Astrocyte (in vitro differentiated cells and primary cell): ENCODE measurements at regions not wholly inside any gene's neighbourhood (a gene's known extent, or its start where the extent isn't known, plus 50 kb on each side); places are given as distances from the start of the nearest gene placed in this dataset.
A peak's percentile ranks its signal among the peaks of the same experiment; 100 is the strongest.

Experiments used
- DNase-seq: peaks from one replicate; pipeline ENCODE4 v3.0.0-alpha.2; 2010; ENCODE audit warnings: low read depth
- FAIRE-seq: peaks from 2 replicates; lab custom pipeline; 2011; peaks lifted over from hg19 to GRCh38; lab: Jason Lieb, UNC
- H2AFZ ChIP-seq: 2 replicates; pipeline ENCODE4 v1.6.0; 2012; ENCODE audit warnings: low read depth, low read length, inconsistent platforms
- H3K27ac ChIP-seq: 2 replicates; pipeline ENCODE4 v1.5.1; 2011; ENCODE audit warnings: low read depth, low read length, inconsistent platforms
- H3K27me3 ChIP-seq: 2 replicates; pipeline ENCODE4 v1.6.0; 2011; ENCODE audit warnings: low read length, inconsistent platforms; ENCODE audit not compliant: insufficient read depth
- H3K36me3 ChIP-seq: 2 replicates; pipeline ENCODE4 v1.5.1; 2011; ENCODE audit warnings: low read length, inconsistent platforms; ENCODE audit not compliant: insufficient read depth
- H3K4me1 ChIP-seq: 2 replicates; pipeline ENCODE4 v1.5.1; 2011; ENCODE audit warnings: low read length, inconsistent platforms; ENCODE audit not compliant: insufficient read depth
- H3K4me2 ChIP-seq: 2 replicates; pipeline ENCODE4 v1.6.0; 2012; ENCODE audit warnings: low read length, inconsistent platforms
- H3K4me3 ChIP-seq: 2 replicates; pipeline ENCODE4 v1.5.1; 2011; ENCODE audit warnings: low read depth, mild to moderate bottlenecking, low read length, inconsistent platforms; ENCODE audit not compliant: insufficient read depth
- H3K79me2 ChIP-seq: 2 replicates; pipeline ENCODE4 v1.6.0; 2012; ENCODE audit warnings: mild to moderate bottlenecking, low read length, inconsistent platforms; ENCODE audit not compliant: insufficient read depth
- H3K9ac ChIP-seq: 2 replicates; pipeline ENCODE4 v1.6.0; 2012; ENCODE audit warnings: mild to moderate bottlenecking, low read length, inconsistent platforms
- H3K9me3 ChIP-seq: 2 replicates; pipeline ENCODE4 v1.5.1; 2012; ENCODE audit warnings: low read depth, mild to moderate bottlenecking, low read length, inconsistent platforms; ENCODE audit not compliant: insufficient read depth
- H4K20me1 ChIP-seq: 2 replicates; pipeline ENCODE4 v1.6.0; 2012; ENCODE audit warnings: low read length, inconsistent platforms; ENCODE audit not compliant: insufficient read depth
- H3K27ac Mint-ChIP-seq: one replicate; pipeline ENCODE4 v1.8.0; 2021; ENCODE audit warnings: mild to moderate bottlenecking, mixed read lengths; ENCODE audit not compliant: unreplicated experiment
- H3K27me3 Mint-ChIP-seq: one replicate; pipeline ENCODE4 v1.8.0; 2021; ENCODE audit warnings: low read depth, mixed read lengths; ENCODE audit not compliant: unreplicated experiment
- H3K36me3 Mint-ChIP-seq: one replicate; pipeline ENCODE4 v1.8.0; 2021; ENCODE audit warnings: low read depth, mixed read lengths; ENCODE audit not compliant: unreplicated experiment
- H3K4me1 Mint-ChIP-seq: one replicate; pipeline ENCODE4 v1.8.0; 2021; ENCODE audit warnings: low read depth, mixed read lengths; ENCODE audit not compliant: unreplicated experiment
- H3K4me3 Mint-ChIP-seq: one replicate; pipeline ENCODE4 v1.8.0; 2021; ENCODE audit warnings: mild to moderate bottlenecking, moderate library complexity, mixed read lengths; ENCODE audit not compliant: unreplicated experiment
- H3K9me3 Mint-ChIP-seq: one replicate; pipeline ENCODE4 v1.8.0; 2021; ENCODE audit warnings: mild to moderate bottlenecking, mixed read lengths; ENCODE audit not compliant: unreplicated experiment
- EZH2 ChIP-seq: IDR thresholded peaks from 2 replicates; pipeline ENCODE4 v1.6.1; 2012; ENCODE audit warnings: mild to moderate bottlenecking, low read length, inconsistent platforms; ENCODE audit not compliant: insufficient read depth
- TF ChIP-seq, protein P1 (sequence below): IDR thresholded peaks from 2 replicates; pipeline ENCODE4 v1.5.1; 2011; ENCODE audit warnings: low read depth, mild to moderate bottlenecking, inconsistent platforms, low read length, moderate library complexity; ENCODE audit not compliant: insufficient read depth

GRCh38 chr1:193458628-193459027 is 272.2 kb upstream of the B3GALT2 start:
- DNase-seq (peak; percentile 12), FAIRE-seq (no peak)
- no peak for TF ChIP-seq EZH2
- TF ChIP-seq, protein P1, sequence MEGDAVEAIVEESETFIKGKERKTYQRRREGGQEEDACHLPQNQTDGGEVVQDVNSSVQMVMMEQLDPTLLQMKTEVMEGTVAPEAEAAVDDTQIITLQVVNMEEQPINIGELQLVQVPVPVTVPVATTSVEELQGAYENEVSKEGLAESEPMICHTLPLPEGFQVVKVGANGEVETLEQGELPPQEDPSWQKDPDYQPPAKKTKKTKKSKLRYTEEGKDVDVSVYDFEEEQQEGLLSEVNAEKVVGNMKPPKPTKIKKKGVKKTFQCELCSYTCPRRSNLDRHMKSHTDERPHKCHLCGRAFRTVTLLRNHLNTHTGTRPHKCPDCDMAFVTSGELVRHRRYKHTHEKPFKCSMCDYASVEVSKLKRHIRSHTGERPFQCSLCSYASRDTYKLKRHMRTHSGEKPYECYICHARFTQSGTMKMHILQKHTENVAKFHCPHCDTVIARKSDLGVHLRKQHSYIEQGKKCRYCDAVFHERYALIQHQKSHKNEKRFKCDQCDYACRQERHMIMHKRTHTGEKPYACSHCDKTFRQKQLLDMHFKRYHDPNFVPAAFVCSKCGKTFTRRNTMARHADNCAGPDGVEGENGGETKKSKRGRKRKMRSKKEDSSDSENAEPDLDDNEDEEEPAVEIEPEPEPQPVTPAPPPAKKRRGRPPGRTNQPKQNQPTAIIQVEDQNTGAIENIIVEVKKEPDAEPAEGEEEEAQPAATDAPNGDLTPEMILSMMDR: no peak
- H3K36me3 Mint-ChIP-seq: no peaks in the 10 kb centered on the region
- no peaks in the 10 kb centered on the region for H3K9me3 Mint-ChIP-seq
- no peak overlapping the region for H3K4me3 Mint-ChIP-seq
- no peak overlapping the region for H3K4me3 ChIP-seq
- no peaks in the 10 kb centered on the region for H3K36me3 ChIP-seq
- no peaks in the 10 kb centered on the region for H3K27me3 Mint-ChIP-seq
- H3K4me1 Mint-ChIP-seq: peaks cover 14% of the 10 kb centered on the region
- H3K27me3 ChIP-seq: no peaks in the 10 kb centered on the region
- H3K9ac ChIP-seq: no peak overlapping the region
- no peaks in the 10 kb centered on the region for H4K20me1 ChIP-seq
- no peak overlapping the region for H3K27ac Mint-ChIP-seq
- H2AFZ ChIP-seq: no peak overlapping the region
- H3K4me2 ChIP-seq: no peak overlapping the region
- H3K27ac ChIP-seq: no peak overlapping the region
- no peaks in the 10 kb centered on the region for H3K9me3 ChIP-seq
- H3K4me1 ChIP-seq: no peaks in the 10 kb centered on the region
- H3K79me2 ChIP-seq: no peaks in the 10 kb centered on the region

DNA sequence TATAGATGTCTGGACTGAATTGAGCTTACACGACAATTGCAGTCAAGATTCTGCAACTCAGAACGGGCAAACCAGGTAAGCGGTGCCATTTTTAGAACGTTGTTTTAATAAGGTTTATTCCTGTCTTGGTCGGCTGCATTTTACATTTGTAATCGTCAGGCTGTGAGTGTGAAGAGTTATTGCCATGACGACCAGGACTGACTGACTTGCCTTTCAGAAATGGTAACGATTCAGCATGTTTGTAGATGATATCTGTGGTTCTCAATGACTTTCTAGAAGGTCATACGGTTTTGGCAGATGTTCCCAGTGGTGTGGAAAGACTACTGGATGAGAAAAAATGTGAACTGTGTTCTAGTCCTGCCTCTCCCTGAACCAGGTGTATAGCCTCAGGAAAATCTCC is 271.3 kb upstream of the B3GALT2 start:
- Mint-ChIP-seq H3K9me3 (no peaks in the 10 kb centered on the region), H3K4me1 (peaks cover 5% of the 10 kb centered on the region), H3K27ac (no peak overlapping the region), H3K4me3 (no peak overlapping the region), H3K27me3 (no peaks in the 10 kb centered on the region), H3K36me3 (no peaks in the 10 kb centered on the region)
- no peaks in the 10 kb centered on the region for H3K27me3 ChIP-seq
- H2AFZ ChIP-seq: no peak overlapping the region
- no peaks in the 10 kb centered on the region for H4K20me1 ChIP-seq
- H3K4me3 ChIP-seq: no peak overlapping the region
- FAIRE-seq (no peak), DNase-seq (peak; percentile 25)
- no peak overlapping the region for H3K4me2 ChIP-seq
- H3K36me3 ChIP-seq: no peaks in the 10 kb centered on the region
- H3K9me3 ChIP-seq: no peaks in the 10 kb centered on the region
- H3K27ac ChIP-seq: no peak overlapping the region
- no peaks in the 10 kb centered on the region for H3K4me1 ChIP-seq
- TF ChIP-seq, protein P1: no peak
- TF ChIP-seq EZH2: no peak
- H3K79me2 ChIP-seq: no peaks in the 10 kb centered on the region
- H3K9ac ChIP-seq: no peak overlapping the region

- H3K27me3 Mint-ChIP-seq: no peaks in the 10 kb centered on the region
- Histone ChIP-seq H4K20me1 (no peaks in the 10 kb centered on the region), H2AFZ (no peak overlapping the region), H3K4me1 (no peaks in the 10 kb centered on the region), H3K27me3 (no peaks in the 10 kb centered on the region), H3K4me3 (no peak overlapping the region), H3K9ac (no peak overlapping the region), H3K79me2 (no peaks in the 10 kb centered on the region), H3K9me3 (no peaks in the 10 kb centered on the region), H3K27ac (no peak overlapping the region), H3K36me3 (no peaks in the 10 kb centered on the region), H3K4me2 (no peak overlapping the region)
- no peak overlapping the region for H3K4me3 Mint-ChIP-seq
- no peak for TF ChIP-seq EZH2
- TF ChIP-seq, protein P1: no peak
- no peaks in the 10 kb centered on the region for H3K36me3 Mint-ChIP-seq
- no peak for FAIRE-seq
- peaks cover 4% of the 10 kb centered on the region for H3K4me1 Mint-ChIP-seq
- H3K27ac Mint-ChIP-seq: no peak overlapping the region
- peak; percentile 6 for DNase-seq
- no peaks in the 10 kb centered on the region for H3K9me3 Mint-ChIP-seq
These were observed 270.4 kb upstream of the B3GALT2 start for GRCh38 chr1:193456811-193457280.
